CD14-positive monocyte (primary cell): ENCODE measurements at regions not wholly inside any gene's neighbourhood (a gene's known extent, or its start where the extent isn't known, plus 50 kb on each side); places are given as distances from the start of the nearest gene placed in this dataset.

Experiments used
- DNase-seq, 3 donors: peaks; one replicate each; pipeline ENCODE4 v3.0.0-alpha.2; 2011 to 2022
- H2AFZ ChIP-seq: 2 replicates; pipeline ENCODE4 v1.6.0; 2012; ENCODE audit warnings: mild to moderate bottlenecking, low read depth, low read length, inconsistent platforms; ENCODE audit not compliant: insufficient read depth, poor library complexity, severe bottlenecking
- H3K27ac ChIP-seq, 2 donors: 1 replicate in 1 of 2; 2 replicates in 1 of 2; pipeline ENCODE4 v1.5.1; 2012 to 2013; ENCODE audit warnings: low read length in 2 of 2, control low read depth in 1 of 2, inconsistent platforms in 1 of 2, low read depth in 1 of 2, mild to moderate bottlenecking in 1 of 2
- H3K27me3 ChIP-seq, 2 donors: one replicate each; pipeline versions ENCODE4 v1.6.0 to v1.6.1; 2011 to 2013; ENCODE audit warnings: low read length in 2 of 2; ENCODE audit not compliant: control insufficient read depth in 2 of 2, insufficient read depth in 2 of 2
- H3K36me3 ChIP-seq, 2 donors: replicated peaks in 1 of 2; 1 replicate in 1 of 2; 2 replicates in 1 of 2; pipeline versions ENCODE4 v1.5.1 to v1.6.1; 2012 to 2013; ENCODE audit warnings: low read length in 2 of 2, control low read depth in 1 of 2, inconsistent platforms in 1 of 2, mild to moderate bottlenecking in 1 of 2; ENCODE audit not compliant: insufficient read depth in 2 of 2, control insufficient read depth in 1 of 2
- H3K4me1 ChIP-seq, 2 donors: 1 replicate in 1 of 2; 2 replicates in 1 of 2; pipeline versions ENCODE4 v1.5.1 to v1.6.1; 2012 to 2013; ENCODE audit warnings: low read length in 2 of 2, control low read depth in 1 of 2, inconsistent platforms in 1 of 2, mild to moderate bottlenecking in 1 of 2, moderate library complexity in 1 of 2; ENCODE audit not compliant: insufficient read depth in 2 of 2, control insufficient read depth in 1 of 2
- H3K4me2 ChIP-seq: replicated peaks from 2 replicates; pipeline ENCODE3; 2012; ENCODE audit warnings: low read length, moderate library complexity, mild to moderate bottlenecking; ENCODE audit not compliant: poor library complexity, severe bottlenecking; ENCODE audit errors: extremely low read depth
- H3K4me3 ChIP-seq, 3 experiments: fragments of 200-600 bp in 1 of 3; sonication (generic) in 1 of 3; replicated peaks in 1 of 3; 1 replicate in 2 of 3; 2 replicates in 1 of 3; pipeline ENCODE4 v1.5.1; 2011 to 2013; ENCODE audit warnings: low read length in 3 of 3, mild to moderate bottlenecking in 3 of 3, control low read depth in 2 of 3, low read depth in 2 of 3, inconsistent platforms in 1 of 3, moderate library complexity in 1 of 3
- H3K79me2 ChIP-seq: 2 replicates; pipeline ENCODE4 v1.6.0; 2012; ENCODE audit warnings: mild to moderate bottlenecking, control low read depth, inconsistent platforms, low read length, moderate library complexity; ENCODE audit not compliant: insufficient read depth
- H3K9ac ChIP-seq: 2 replicates; pipeline ENCODE4 v1.6.0; 2017; ENCODE audit warnings: low read length, mild to moderate bottlenecking; ENCODE audit not compliant: insufficient read depth, poor library complexity, severe bottlenecking
- H3K9me3 ChIP-seq, 2 donors: replicated peaks in 1 of 2; 1 replicate in 1 of 2; 2 replicates in 1 of 2; pipeline versions ENCODE4 v1.5.1 to v1.6.1; 2012 to 2013; ENCODE audit warnings: low read length in 2 of 2, control low read depth in 1 of 2; ENCODE audit not compliant: control insufficient read depth in 1 of 2, insufficient read depth in 1 of 2
- H4K20me1 ChIP-seq: 2 replicates; pipeline ENCODE4 v1.6.0; 2012; ENCODE audit warnings: mild to moderate bottlenecking, low read length, control low read depth, moderate library complexity; ENCODE audit not compliant: insufficient read depth
- H3K27ac Mint-ChIP-seq, 7 donors: one replicate each; pipeline ENCODE4 v1.8.0; 2020; ENCODE audit warnings: mild to moderate bottlenecking in 7 of 7, mixed read lengths in 7 of 7, moderate library complexity in 6 of 7, inconsistent platforms in 2 of 7
- H3K27me3 Mint-ChIP-seq, 3 donors: one replicate each; pipeline ENCODE4 v1.8.0; 2021 to 2022; ENCODE audit warnings: low read depth in 3 of 3, mild to moderate bottlenecking in 3 of 3, mixed read lengths in 3 of 3, moderate library complexity in 3 of 3, inconsistent platforms in 1 of 3
- H3K36me3 Mint-ChIP-seq, 2 donors: one replicate each; pipeline ENCODE4 v1.8.0; 2020; ENCODE audit warnings: mixed read lengths in 2 of 2, inconsistent platforms in 1 of 2, mild to moderate bottlenecking in 1 of 2
- H3K4me1 Mint-ChIP-seq: one replicate; pipeline ENCODE4 v1.8.0; 2020; ENCODE audit warnings: mild to moderate bottlenecking, mixed read lengths
- H3K4me3 Mint-ChIP-seq, 2 donors: one replicate each; pipeline ENCODE4 v1.8.0; 2020; ENCODE audit warnings: mild to moderate bottlenecking in 2 of 2, mixed read lengths in 2 of 2, moderate library complexity in 1 of 2
- H3K9me3 Mint-ChIP-seq, 7 donors: one replicate each; pipeline ENCODE4 v1.8.0; 2020 to 2022; ENCODE audit warnings: mixed read lengths in 7 of 7, mild to moderate bottlenecking in 6 of 7, moderate library complexity in 6 of 7, inconsistent platforms in 2 of 7
- WGBS: methylation state at CpG from one replicate; pipeline ENCODE4 v1.1.5; 2013; ENCODE audit warnings: missing lambda C conversion rate; ENCODE audit not compliant: insufficient coverage; 5-methylcytosine and 5-hydroxymethylcytosine counted together
- intact Hi-C, 2 donors: fragments of 100-400 bp; cut with micrococcal nuclease; formaldehyde crosslinking; loops; one replicate each; pipeline versions ENCODE4 v1.15.0 to v1.15.1; 2023
- TF ChIP-seq, protein P1 (sequence below): fragments of 200-600 bp; IDR thresholded peaks from one replicate; pipeline ENCODE4 v1.8.0; 2022; ENCODE audit warnings: antibody characterized with exemption, mild to moderate bottlenecking

DNA sequence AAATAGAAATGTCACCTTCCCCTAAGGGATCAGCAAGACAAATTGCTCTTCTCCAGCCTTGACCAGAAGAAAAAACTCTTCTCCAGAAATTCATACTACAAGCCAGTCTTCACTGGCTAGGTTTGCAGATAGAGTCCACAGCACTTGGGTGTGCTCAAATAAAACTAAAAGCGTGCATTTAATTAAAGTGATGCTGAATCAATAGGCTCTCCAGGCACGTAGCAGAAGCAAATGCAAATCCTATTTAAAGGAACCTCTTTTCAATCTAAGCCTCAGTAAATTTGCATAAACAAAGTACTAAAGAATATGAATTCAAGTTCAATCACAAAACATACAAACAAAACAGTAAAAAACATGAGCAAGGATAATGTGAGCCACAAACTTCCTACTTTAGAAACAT, 744.4 kb upstream of the FANCL start:
- Histone ChIP-seq H4K20me1 (no peaks in the 10 kb centered on the region), H3K4me1 (no peaks in the 10 kb centered on the region), H3K4me3 (no peak overlapping the region), H3K9me3 (no peaks in the 10 kb centered on the region), H3K9ac (no peak overlapping the region), H3K36me3 (no peaks in the 10 kb centered on the region), H3K27ac (no peak overlapping the region), H2AFZ (no peak overlapping the region), H3K79me2 (no peaks in the 10 kb centered on the region), H3K27me3 (no peaks in the 10 kb centered on the region), H3K4me2 (no peak overlapping the region)
- TF ChIP-seq, protein P1, sequence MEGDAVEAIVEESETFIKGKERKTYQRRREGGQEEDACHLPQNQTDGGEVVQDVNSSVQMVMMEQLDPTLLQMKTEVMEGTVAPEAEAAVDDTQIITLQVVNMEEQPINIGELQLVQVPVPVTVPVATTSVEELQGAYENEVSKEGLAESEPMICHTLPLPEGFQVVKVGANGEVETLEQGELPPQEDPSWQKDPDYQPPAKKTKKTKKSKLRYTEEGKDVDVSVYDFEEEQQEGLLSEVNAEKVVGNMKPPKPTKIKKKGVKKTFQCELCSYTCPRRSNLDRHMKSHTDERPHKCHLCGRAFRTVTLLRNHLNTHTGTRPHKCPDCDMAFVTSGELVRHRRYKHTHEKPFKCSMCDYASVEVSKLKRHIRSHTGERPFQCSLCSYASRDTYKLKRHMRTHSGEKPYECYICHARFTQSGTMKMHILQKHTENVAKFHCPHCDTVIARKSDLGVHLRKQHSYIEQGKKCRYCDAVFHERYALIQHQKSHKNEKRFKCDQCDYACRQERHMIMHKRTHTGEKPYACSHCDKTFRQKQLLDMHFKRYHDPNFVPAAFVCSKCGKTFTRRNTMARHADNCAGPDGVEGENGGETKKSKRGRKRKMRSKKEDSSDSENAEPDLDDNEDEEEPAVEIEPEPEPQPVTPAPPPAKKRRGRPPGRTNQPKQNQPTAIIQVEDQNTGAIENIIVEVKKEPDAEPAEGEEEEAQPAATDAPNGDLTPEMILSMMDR: no peak
- Mint-ChIP-seq H3K27me3 (no peaks in the 10 kb centered on the region), H3K27ac (no peak overlapping the region), H3K36me3 (no peaks in the 10 kb centered on the region), H3K4me3 (no peak overlapping the region), H3K4me1 (no peaks in the 10 kb centered on the region), H3K9me3 (peaks cover 0 to 5% (median 0%) of the 10 kb centered on the region in 7 donors)
- DNase-seq: no peak
- no CpG with 5 or more reads among the region's 2 CpGs for WGBS
- intact Hi-C loops: no loop called here

- Mint-ChIP-seq H3K27ac (no peak overlapping the region), H3K27me3 (no peaks in the 10 kb centered on the region), H3K4me1 (no peaks in the 10 kb centered on the region), H3K36me3 (no peaks in the 10 kb centered on the region), H3K4me3 (no peak overlapping the region), H3K9me3 (peaks cover 0 to 5% (median 0%) of the 10 kb centered on the region in 7 donors)
- no peaks in the 10 kb centered on the region for H3K27me3 ChIP-seq
- H3K4me2 ChIP-seq: no peak overlapping the region
- intact Hi-C loops: no loop called here
- no peak for DNase-seq
- TF ChIP-seq, protein P1: no peak
- no peaks in the 10 kb centered on the region for H3K9me3 ChIP-seq
- no CpG with 5 or more reads among the region's 1 CpG for WGBS
- H3K36me3 ChIP-seq: no peaks in the 10 kb centered on the region
- H3K4me3 ChIP-seq: no peak overlapping the region
- no peaks in the 10 kb centered on the region for H3K79me2 ChIP-seq
- H4K20me1 ChIP-seq: no peaks in the 10 kb centered on the region
- no peak overlapping the region for H3K9ac ChIP-seq
- no peak overlapping the region for H2AFZ ChIP-seq
- H3K27ac ChIP-seq: no peak overlapping the region
- no peaks in the 10 kb centered on the region for H3K4me1 ChIP-seq
These were observed 743.6 kb upstream of the FANCL start for GRCh38 chr2:58984731-58985130.
